ENCODE measurements at regions not wholly inside any gene's neighbourhood (a gene's known extent, or its start where the extent isn't known, plus 50 kb on each side); places are given as distances from the start of the nearest gene placed in this dataset.

GRCh38 chr21:23099185-23099584 lies 2101.0 kb downstream of the NCAM2 start:
- TF ChIP-seq EGR1 (IDR thresholded peaks at IDR 0.05; ENCODE audit: borderline replicate concordance in 1 of 2, low read depth in 2 of 2, low read length in 2 of 2) (no peak), ELK1 (IDR thresholded peaks at IDR 0.05; ENCODE audit: low read depth, low read length) (no peak), POLR2A (IDR thresholded peaks at IDR 0.05; ENCODE audit: low read depth, low read length) (no peak), SIN3A (IDR thresholded peaks at IDR 0.05; ENCODE audit: low read depth, low read length) (no peak), SMC3 (IDR thresholded peaks at IDR 0.05; ENCODE audit: borderline replicate concordance, low read length) (no peak), HDGF (IDR thresholded peaks at IDR 0.05) (no peak), REST (IDR thresholded peaks at IDR 0.05; ENCODE audit: low read depth, low read length) (no peak), CTCF (IDR thresholded peaks at IDR 0.05 in 2 of 3, conservative IDR thresholded peaks at IDR 0.05 in 1 of 3; ENCODE audit: control insufficient read depth in 2 of 3, extremely low read depth in 1 of 3, insufficient read depth in 1 of 3, low read depth in 3 of 3, low read length in 3 of 3) (no peak), CBX5 (IDR thresholded peaks at IDR 0.05; ENCODE audit: low read depth) (no peak), E4F1 (IDR thresholded peaks at IDR 0.05; ENCODE audit: borderline replicate concordance, partially characterized antibody) (no peak), WRNIP1 (IDR thresholded peaks at IDR 0.05; ENCODE audit: borderline replicate concordance, low read depth, low read length) (no peak)
